Ovary (tissue), 7 donors: ENCODE measurements at regions not wholly inside any gene's neighbourhood (a gene's known extent, or its start where the extent isn't known, plus 50 kb on each side); places are given as distances from the start of the nearest gene placed in this dataset.

Experiments
- DNase-seq, 5 donors: peaks; one replicate each; pipeline ENCODE4 v3.0.0-alpha.2; 2019 to 2020
- H3K27ac ChIP-seq, 2 donors: fragments of 200-600 bp; one replicate each; pipeline versions ENCODE4 v1.5.1 to v1.8.0; 2019 to 2022
- H3K27me3 ChIP-seq: fragments of 200-600 bp; one replicate; pipeline ENCODE4 v1.8.0; 2022
- H3K36me3 ChIP-seq: fragments of 200-600 bp; sonication (generic); one replicate; pipeline ENCODE4 v1.5.1; 2019
- H3K4me1 ChIP-seq: one replicate; pipeline ENCODE4 v1.8.1; 2013; ENCODE audit warnings: mild to moderate bottlenecking, moderate library complexity; ENCODE audit not compliant: insufficient read depth
- H3K4me3 ChIP-seq: fragments of 200-600 bp; sonication (generic); one replicate; pipeline ENCODE4 v1.5.1; 2017
- H3K9me3 ChIP-seq, 2 donors: fragments of 200-600 bp in 1 of 2; sonication (generic) in 1 of 2; one replicate each; pipeline versions ENCODE4 v1.5.1 to v1.8.1; 2013 to 2019; ENCODE audit warnings: mild to moderate bottlenecking in 1 of 2, moderate library complexity in 1 of 2
- CTCF ChIP-seq, 3 donors: fragments of 450-650 bp in 2 of 3; fragments of 200-600 bp in 1 of 3; IDR thresholded peaks; one replicate each; pipeline versions ENCODE4 v1.5.1 to v1.8.0; 2016 to 2022; ENCODE audit warnings: antibody characterized with exemption in 3 of 3, mild to moderate bottlenecking in 1 of 3
- EP300 ChIP-seq: sonication (generic); formaldehyde crosslinking; IDR thresholded peaks from one replicate; pipeline ENCODE4 v1.6.1; 2017; ENCODE audit warnings: antibody characterized with exemption
- POLR2A ChIP-seq: fragments of 450-650 bp; IDR thresholded peaks from one replicate; pipeline ENCODE4 v1.6.1; 2017; ENCODE audit warnings: antibody characterized with exemption, mild to moderate bottlenecking, moderate library complexity
- WGBS, 3 donors: extraction: QIAGEN DNeasy Blood & Tissue Kit in 1 of 3; methylation state at CpG; one replicate each; pipeline versions ENCODE4 v1.1.5 to v1.1.7; 2013 to 2017; 5-methylcytosine and 5-hydroxymethylcytosine counted together
- intact Hi-C, 4 donors: fragments of 100-400 bp; cut with DNase I; formaldehyde crosslinking; loops; one replicate each; pipeline versions ENCODE4 v1.11.0 to v1.15.1; 2022 to 2023
- donor health status: DM: no; HTN: no; CAD: no; lungs with moderate emphysema.
- donor health status: DM: no; HTN: no; CAD: no.
- donor health status: Bipolar disorder and iron deficiency.
- donor health status: DM: no; HTN: no; CAD: no.
- donor health status: DM: yes; HTN: yes; CAD: no.

GRCh38 chrX:13110433-13111324 is 66.3 kb upstream of the FAM9C start:
- no peak overlapping the region for H3K4me3 ChIP-seq
- peaks cover 1% of the 10 kb centered on the region for H3K4me1 ChIP-seq
- TF ChIP-seq CTCF (IDR thresholded peaks at IDR 0.05), result no peak
- TF ChIP-seq EP300, result no peak
- no peak for TF ChIP-seq POLR2A
- no peaks in the 10 kb centered on the region for H3K36me3 ChIP-seq
- intact Hi-C loops, result no loop called here
- peak in 2 of 5 donors; percentile 37 to 46 for DNase-seq
- H3K9me3 ChIP-seq, result no peaks in the 10 kb centered on the region
- no peak overlapping the region for H3K27ac ChIP-seq
- 56 to 62% (median 60%) methylated on average over 10 of the region's 10 CpGs for WGBS, 3 donors
- no peaks in the 10 kb centered on the region for H3K27me3 ChIP-seq

DNA sequence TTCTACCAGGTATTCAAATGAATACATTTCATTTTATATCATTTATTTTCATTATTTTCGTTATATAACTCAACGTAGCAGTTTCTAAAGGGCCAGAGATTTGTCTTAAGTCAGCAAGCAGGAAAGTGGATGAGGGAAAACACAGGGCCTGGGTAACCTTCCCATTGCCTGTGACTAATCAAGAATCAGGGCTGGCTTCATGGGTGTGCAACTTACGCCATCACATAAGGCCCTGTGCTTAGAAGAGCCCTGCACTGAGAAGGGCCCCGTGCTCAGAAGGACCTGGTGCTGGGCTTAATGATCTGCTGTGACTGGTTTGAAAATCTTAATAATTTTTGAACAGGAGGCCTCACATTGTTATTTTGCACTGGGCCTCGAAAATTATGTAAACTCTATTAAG is 65.4 kb upstream of the FAM9C start:
- Histone ChIP-seq H3K9me3 (no peaks in the 10 kb centered on the region), H3K27ac (no peak overlapping the region), H3K36me3 (no peaks in the 10 kb centered on the region), H3K4me1 (peaks cover 1% of the 10 kb centered on the region), H3K27me3 (no peaks in the 10 kb centered on the region), H3K4me3 (no peak overlapping the region)
- DNase-seq, result no peak
- intact Hi-C loops, result no loop called here
- WGBS, 3 donors, result 61 to 73% (median 70%) methylated on average over 5 of the region's 5 CpGs
- TF ChIP-seq EP300 (no peak), POLR2A (no peak), CTCF (IDR thresholded peaks at IDR 0.05) (no peak)

GRCh38 chrX:13103914-13104274 is 59.5 kb upstream of the FAM9C start:
- Histone ChIP-seq H3K27ac (no peak overlapping the region), H3K4me3 (no peak overlapping the region), H3K36me3 (no peaks in the 10 kb centered on the region), H3K4me1 (no peaks in the 10 kb centered on the region), H3K9me3 (no peaks in the 10 kb centered on the region), H3K27me3 (no peaks in the 10 kb centered on the region)
- TF ChIP-seq EP300 (no peak), POLR2A (no peak), CTCF (IDR thresholded peaks at IDR 0.05) (no peak)
- no peak for DNase-seq
- 94 to 100% (median 96%) methylated on average over 2 of the region's 2 CpGs for WGBS, 3 donors
- intact Hi-C loops, result no loop called here

GRCh38 chrX:13103188-13103913 is 58.9 kb upstream of the FAM9C start:
- TF ChIP-seq EP300, result no peak
- no peak for TF ChIP-seq POLR2A
- no peak for TF ChIP-seq CTCF (IDR thresholded peaks at IDR 0.05)
- H3K27ac ChIP-seq, result no peak overlapping the region
- DNase-seq, result no peak
- no peaks in the 10 kb centered on the region for H3K4me1 ChIP-seq
- intact Hi-C loops, result no loop called here
- H3K9me3 ChIP-seq, result no peaks in the 10 kb centered on the region
- H3K36me3 ChIP-seq, result no peaks in the 10 kb centered on the region
- H3K27me3 ChIP-seq, result no peaks in the 10 kb centered on the region
- 61 to 72% (median 72%) methylated on average over 6 of the region's 6 CpGs for WGBS, 3 donors
- no peak overlapping the region for H3K4me3 ChIP-seq
